MM.1S (cell line): ENCODE measurements at regions not wholly inside any gene's neighbourhood (a gene's known extent, or its start where the extent isn't known, plus 50 kb on each side); places are given as distances from the start of the nearest gene placed in this dataset.

ENCODE experiments used
- EZH2 ChIP-seq: fragments of 300-600 bp; sonication (generic); optimal IDR thresholded peaks from 2 replicates; pipeline ENCODE3; 2017; ENCODE audit warnings: low read depth, mild to moderate bottlenecking, antibody characterized with exemption, low read length, mixed read lengths
- TF ChIP-seq, protein P1 (sequence below): fragments of 300-600 bp; sonication (generic); IDR thresholded peaks from 2 replicates; pipeline ENCODE4 v1.5.1; 2016; ENCODE audit warnings: antibody characterized with exemption, low read length, mixed read lengths

DNA sequence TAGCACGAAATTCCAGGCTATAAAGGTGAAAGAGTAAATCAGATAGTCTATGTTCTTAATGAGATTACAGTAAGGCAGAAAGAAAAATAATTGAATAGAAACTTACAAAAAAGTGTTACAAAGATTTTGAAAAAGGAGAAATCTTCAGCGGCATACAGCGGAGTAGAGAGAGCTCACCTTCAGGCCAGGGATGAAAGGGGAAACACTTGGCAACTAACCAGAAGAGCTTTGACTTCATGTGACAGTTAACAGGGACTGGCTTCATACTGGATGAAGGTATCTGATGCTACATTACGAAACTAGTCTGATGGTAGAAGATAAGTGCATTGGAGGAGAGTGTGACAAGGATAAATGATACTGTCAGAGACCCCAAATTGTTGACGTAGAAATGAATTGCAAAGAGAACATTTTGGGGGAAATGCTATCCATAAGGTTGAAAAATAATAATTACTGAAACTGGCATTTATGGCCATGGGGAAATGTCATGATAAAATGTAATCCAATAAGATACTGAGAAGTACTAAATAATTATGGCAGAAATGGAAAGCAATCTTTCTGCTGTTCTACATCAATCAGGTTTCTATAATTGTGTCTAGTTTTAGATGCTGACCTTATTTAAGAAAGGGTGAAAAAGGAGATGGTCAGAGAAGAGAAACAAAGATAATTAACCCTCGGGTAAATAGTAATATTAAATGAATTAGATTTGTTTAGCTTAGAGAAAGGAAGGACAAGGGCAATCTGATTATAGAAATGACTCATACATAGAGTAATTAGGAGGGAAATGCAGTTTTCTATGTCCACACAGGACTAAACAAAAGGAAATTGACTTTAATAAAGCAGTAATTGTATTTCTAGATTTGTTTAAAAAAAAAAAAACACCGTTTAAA lies 808.7 kb downstream of the NCAM2 start:
- TF ChIP-seq, protein P1, sequence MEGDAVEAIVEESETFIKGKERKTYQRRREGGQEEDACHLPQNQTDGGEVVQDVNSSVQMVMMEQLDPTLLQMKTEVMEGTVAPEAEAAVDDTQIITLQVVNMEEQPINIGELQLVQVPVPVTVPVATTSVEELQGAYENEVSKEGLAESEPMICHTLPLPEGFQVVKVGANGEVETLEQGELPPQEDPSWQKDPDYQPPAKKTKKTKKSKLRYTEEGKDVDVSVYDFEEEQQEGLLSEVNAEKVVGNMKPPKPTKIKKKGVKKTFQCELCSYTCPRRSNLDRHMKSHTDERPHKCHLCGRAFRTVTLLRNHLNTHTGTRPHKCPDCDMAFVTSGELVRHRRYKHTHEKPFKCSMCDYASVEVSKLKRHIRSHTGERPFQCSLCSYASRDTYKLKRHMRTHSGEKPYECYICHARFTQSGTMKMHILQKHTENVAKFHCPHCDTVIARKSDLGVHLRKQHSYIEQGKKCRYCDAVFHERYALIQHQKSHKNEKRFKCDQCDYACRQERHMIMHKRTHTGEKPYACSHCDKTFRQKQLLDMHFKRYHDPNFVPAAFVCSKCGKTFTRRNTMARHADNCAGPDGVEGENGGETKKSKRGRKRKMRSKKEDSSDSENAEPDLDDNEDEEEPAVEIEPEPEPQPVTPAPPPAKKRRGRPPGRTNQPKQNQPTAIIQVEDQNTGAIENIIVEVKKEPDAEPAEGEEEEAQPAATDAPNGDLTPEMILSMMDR: no peak
- no peak for TF ChIP-seq EZH2
